ENCODE measurements at regions not wholly inside any gene's neighbourhood (a gene's known extent, or its start where the extent isn't known, plus 50 kb on each side); places are given as distances from the start of the nearest gene placed in this dataset.

DNA sequence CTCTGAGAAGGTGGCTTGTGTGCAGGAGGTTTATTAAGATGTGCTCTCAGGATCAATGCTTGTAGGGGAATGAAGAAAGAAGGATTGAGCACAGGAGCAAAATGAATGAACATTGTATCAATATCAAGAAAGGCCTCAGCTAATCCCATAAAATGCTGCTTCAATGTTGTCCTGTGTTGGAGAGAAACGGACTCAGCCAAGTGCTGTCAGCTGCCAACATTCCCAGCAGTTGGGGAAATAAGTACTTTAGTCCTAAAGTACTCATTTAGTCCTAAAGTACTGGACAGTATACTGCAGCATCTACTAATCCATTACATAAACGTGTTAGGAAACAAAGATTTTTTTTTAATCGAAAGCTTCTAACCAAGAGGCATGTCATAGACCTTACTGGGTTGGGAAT is 255.9 kb downstream of the SEC23A start:
- Histone ChIP-seq H3K4me1 (ENCODE audit: insufficient read depth) (no peaks in the 10 kb centered on the region), H3K36me3 (ENCODE audit: low read depth) (no peaks in the 10 kb centered on the region), H3K79me2 (ENCODE audit: insufficient read depth) (no peaks in the 10 kb centered on the region), H3K27ac (no peak overlapping the region), H3K9ac (no peak overlapping the region), H3K27me3 (replicated peaks; ENCODE audit: insufficient read depth) (peaks cover 4% of the 10 kb centered on the region; the same call in 1 of the 2 replicates), H3K9me2 (ENCODE audit: insufficient read depth) (no peaks in the 10 kb centered on the region), H4K20me1 (ENCODE audit: insufficient read depth) (no peaks in the 10 kb centered on the region), H3K4me3 (no peak overlapping the region), H3F3A (ENCODE audit: insufficient read depth) (no peaks in the 10 kb centered on the region), H3K9me3 (ENCODE audit: low read depth) (no peaks in the 10 kb centered on the region), H3K4me2 (ENCODE audit: unreplicated experiment) (no peak overlapping the region), H2AFZ (no peak overlapping the region)
- TF ChIP-seq EZH2phosphoT487 (IDR thresholded peaks at IDR 0.05; ENCODE audit: insufficient read depth, low read depth): no peak
- TF ChIP-seq EZH2 (IDR thresholded peaks at IDR 0.05; ENCODE audit: insufficient read depth, poor library complexity, severe bottlenecking): no peak
- DNase-seq: no peak
- 20% methylated on average over 3 of the region's 3 CpGs for WGBS, 2 experiments (ENCODE audit: low coverage in 1 of 2, low lambda C conversion rate in 2 of 2, missing lambda C conversion rate in 2 of 2)
- in situ Hi-C loops (cut with MboI): no loop called here

GRCh38 chr14:38839694-38840365 is 263.2 kb downstream of the SEC23A start:
- H3K4me3 ChIP-seq: no peak overlapping the region
- no peak overlapping the region for H3K9ac ChIP-seq
- no peaks in the 10 kb centered on the region for H3K36me3 ChIP-seq (ENCODE audit: low read depth)
- no peaks in the 10 kb centered on the region for H4K20me1 ChIP-seq (ENCODE audit: insufficient read depth)
- no peak overlapping the region for H3K4me2 ChIP-seq (ENCODE audit: unreplicated experiment)
- H3K4me1 ChIP-seq (ENCODE audit: insufficient read depth): 0 out of 2 replicates have a peak, but pooled peaks cover 8% of the 10 kb centered on the region
- no peak overlapping the region for H2AFZ ChIP-seq
- no peaks in the 10 kb centered on the region for H3K9me3 ChIP-seq (ENCODE audit: low read depth)
- TF ChIP-seq EZH2phosphoT487 (IDR thresholded peaks at IDR 0.05; ENCODE audit: insufficient read depth, low read depth) (no peak), EZH2 (IDR thresholded peaks at IDR 0.05; ENCODE audit: insufficient read depth, poor library complexity, severe bottlenecking) (no peak)
- no peaks in the 10 kb centered on the region for H3K9me2 ChIP-seq (ENCODE audit: insufficient read depth)
- no peak overlapping the region for H3K27ac ChIP-seq
- whole genome bisulfite sequencing, 2 experiments (ENCODE audit: low coverage in 1 of 2, low lambda C conversion rate in 2 of 2, missing lambda C conversion rate in 2 of 2): 32 to 34% methylated on average over 3 of the region's 3 CpGs
- in situ Hi-C loops (cut with MboI): no loop called here
- DNase-seq: peak; percentile 7
- no peaks in the 10 kb centered on the region for H3K79me2 ChIP-seq (ENCODE audit: insufficient read depth)
- H3F3A ChIP-seq (ENCODE audit: insufficient read depth): no peaks in the 10 kb centered on the region
- no peaks in the 10 kb centered on the region; the same call in 1 of the 2 replicates for H3K27me3 ChIP-seq (replicated peaks; ENCODE audit: insufficient read depth)

DNA sequence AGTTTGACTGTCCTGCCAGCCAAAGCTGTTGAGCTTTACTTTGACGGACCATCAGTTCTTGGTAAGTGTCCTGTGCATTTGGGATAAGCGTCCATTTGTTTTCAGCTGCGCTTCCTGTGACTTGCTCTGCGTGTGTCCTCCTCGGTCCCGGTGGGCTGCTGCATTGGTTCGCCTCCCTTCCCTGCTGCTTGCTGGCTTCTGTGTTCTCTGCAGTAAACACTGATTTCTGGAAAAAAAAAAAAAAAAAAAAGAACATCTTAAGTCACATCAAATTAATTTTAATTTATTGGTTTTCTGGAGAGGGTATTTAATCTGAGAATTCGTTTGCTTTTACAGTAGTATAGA is 264.1 kb downstream of the SEC23A start:
- H3K36me3 ChIP-seq (ENCODE audit: low read depth): no peaks in the 10 kb centered on the region
- H3K27me3 ChIP-seq (replicated peaks; ENCODE audit: insufficient read depth): no peaks in the 10 kb centered on the region; the same call in 1 of the 2 replicates
- WGBS, 2 experiments (ENCODE audit: low coverage in 1 of 2, low lambda C conversion rate in 2 of 2, missing lambda C conversion rate in 2 of 2): 80% methylated on average over 8 of the region's 8 CpGs
- no peak for DNase-seq
- H3F3A ChIP-seq (ENCODE audit: insufficient read depth): no peaks in the 10 kb centered on the region
- H3K4me2 ChIP-seq (ENCODE audit: unreplicated experiment): no peak overlapping the region
- H3K9me2 ChIP-seq (ENCODE audit: insufficient read depth): no peaks in the 10 kb centered on the region
- 0 out of 2 replicates have a peak, but pooled peaks cover 8% of the 10 kb centered on the region for H3K4me1 ChIP-seq (ENCODE audit: insufficient read depth)
- H3K9me3 ChIP-seq (ENCODE audit: low read depth): no peaks in the 10 kb centered on the region
- in situ Hi-C loops (cut with MboI): no loop called here
- no peak overlapping the region for H3K4me3 ChIP-seq
- H3K9ac ChIP-seq: no peak overlapping the region
- no peaks in the 10 kb centered on the region for H4K20me1 ChIP-seq (ENCODE audit: insufficient read depth)
- H3K79me2 ChIP-seq (ENCODE audit: insufficient read depth): no peaks in the 10 kb centered on the region
- TF ChIP-seq EZH2phosphoT487 (IDR thresholded peaks at IDR 0.05; ENCODE audit: insufficient read depth, low read depth): no peak
- no peak overlapping the region for H3K27ac ChIP-seq
- no peak overlapping the region for H2AFZ ChIP-seq

DNA sequence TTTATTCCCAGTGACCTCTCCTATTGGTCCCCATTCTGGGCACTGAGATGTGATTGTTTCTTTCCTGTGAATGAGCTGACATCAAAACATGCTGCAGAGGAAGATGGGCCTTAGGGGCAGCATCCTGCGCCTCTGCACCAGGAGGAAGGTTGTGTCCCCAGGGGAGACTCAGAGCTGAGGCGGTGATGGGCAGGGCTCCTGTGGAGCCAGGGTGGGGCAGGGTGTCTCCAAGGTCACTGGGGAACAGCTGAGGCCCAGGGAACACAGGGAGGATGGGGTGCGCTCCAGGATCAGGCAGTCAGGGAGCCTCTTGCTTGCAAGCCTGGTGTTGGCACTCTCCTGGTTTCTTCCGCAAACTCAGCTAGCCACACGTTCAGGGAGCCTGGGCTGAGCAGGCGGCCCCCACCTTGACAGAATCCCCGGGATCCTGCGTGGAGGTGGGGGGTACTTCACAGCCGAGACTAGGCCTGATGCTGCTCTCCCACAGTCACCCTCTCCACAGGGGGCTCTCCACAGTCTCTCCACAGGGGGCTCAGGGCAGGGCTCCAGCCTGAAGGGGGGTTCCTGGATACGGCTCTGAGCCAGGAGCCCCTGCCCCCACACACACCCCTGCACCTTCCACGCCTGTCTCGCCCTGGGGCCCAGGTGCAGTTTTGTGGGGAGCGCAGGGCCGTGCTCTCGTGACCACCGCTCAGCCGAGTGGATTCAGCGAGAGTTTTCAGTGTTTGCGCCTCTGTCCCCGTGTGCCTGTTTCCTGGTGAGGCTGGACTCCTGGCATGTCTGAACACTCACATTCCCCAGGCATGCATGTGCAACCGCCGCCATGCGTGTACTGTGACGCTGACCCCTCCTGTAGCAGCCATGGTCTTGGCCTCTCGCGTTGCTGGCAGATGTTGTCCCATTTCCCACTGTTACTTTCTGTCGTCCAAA is 264.7 kb downstream of the SEC23A start:
- no peaks in the 10 kb centered on the region for H3F3A ChIP-seq (ENCODE audit: insufficient read depth)
- no peaks in the 10 kb centered on the region for H3K9me3 ChIP-seq (ENCODE audit: low read depth)
- H3K27ac ChIP-seq: no peak overlapping the region
- 0 out of 2 replicates have a peak, but pooled peaks cover 8% of the 10 kb centered on the region for H3K4me1 ChIP-seq (ENCODE audit: insufficient read depth)
- no peaks in the 10 kb centered on the region; the same call in 1 of the 2 replicates for H3K27me3 ChIP-seq (replicated peaks; ENCODE audit: insufficient read depth)
- 71 to 77% methylated on average over 26 to 27 of the region's 27 CpGs for WGBS, 2 experiments (ENCODE audit: low coverage in 1 of 2, low lambda C conversion rate in 2 of 2, missing lambda C conversion rate in 2 of 2)
- H3K36me3 ChIP-seq (ENCODE audit: low read depth): no peaks in the 10 kb centered on the region
- no peak overlapping the region for H3K4me2 ChIP-seq (ENCODE audit: unreplicated experiment)
- TF ChIP-seq EZH2 (IDR thresholded peaks at IDR 0.05; ENCODE audit: insufficient read depth, poor library complexity, severe bottlenecking): no peak
- no peak for TF ChIP-seq EZH2phosphoT487 (IDR thresholded peaks at IDR 0.05; ENCODE audit: insufficient read depth, low read depth)
- H4K20me1 ChIP-seq (ENCODE audit: insufficient read depth): no peaks in the 10 kb centered on the region
- H3K9me2 ChIP-seq (ENCODE audit: insufficient read depth): no peaks in the 10 kb centered on the region
- H3K4me3 ChIP-seq: no peak overlapping the region
- H3K79me2 ChIP-seq (ENCODE audit: insufficient read depth): no peaks in the 10 kb centered on the region
- no peak overlapping the region for H3K9ac ChIP-seq
- no peak overlapping the region for H2AFZ ChIP-seq
- no peak for DNase-seq
- in situ Hi-C loops (cut with MboI): no loop called here

Data from GM23248 (cell line).